Natural killer cell (primary cell): ENCODE measurements at regions not wholly inside any gene's neighbourhood (a gene's known extent, or its start where the extent isn't known, plus 50 kb on each side); places are given as distances from the start of the nearest gene placed in this dataset.

Source experiments
- ATAC-seq, 3 donors: fragments of 150-1000 bp in 2 of 3; fragments of 200-7000 bp in 1 of 3; cut with Tn5 transposase; 1 replicate in 1 of 3; 2 replicates in 2 of 3; pipeline ENCODE4 v1.10.0; 2021; ENCODE audit warnings: mild to moderate bottlenecking in 2 of 3, moderate library complexity in 2 of 3
- DNase-seq, 2 donors: peaks; one replicate each; pipeline versions ENCODE4 v3.0.0 to v3.0.0-alpha.2; 2013 to 2021; ENCODE audit warnings: mixed read lengths in 1 of 2
- H3K27ac ChIP-seq: one replicate; pipeline ENCODE4 v1.5.1; 2013; ENCODE audit warnings: mild to moderate bottlenecking, low read length
- H3K27me3 ChIP-seq: one replicate; pipeline ENCODE4 v1.6.1; 2013; ENCODE audit warnings: low read length; ENCODE audit not compliant: control insufficient read depth, insufficient read depth
- H3K36me3 ChIP-seq: one replicate; pipeline ENCODE4 v1.6.1; 2013; ENCODE audit warnings: low read length; ENCODE audit not compliant: control insufficient read depth, insufficient read depth
- H3K4me1 ChIP-seq: one replicate; pipeline ENCODE4 v1.6.1; 2013; ENCODE audit warnings: low read length; ENCODE audit not compliant: control insufficient read depth, insufficient read depth
- H3K4me3 ChIP-seq: one replicate; pipeline ENCODE4 v1.5.1; 2013; ENCODE audit warnings: low read length
- H3K9me3 ChIP-seq: one replicate; pipeline ENCODE4 v1.6.1; 2013; ENCODE audit warnings: low read length; ENCODE audit not compliant: control insufficient read depth, insufficient read depth
- H3K27ac Mint-ChIP-seq, 2 donors: one replicate each; pipeline ENCODE4 v1.8.0; 2022; ENCODE audit warnings: mild to moderate bottlenecking in 2 of 2, mixed read lengths in 2 of 2, moderate library complexity in 1 of 2
- H3K27me3 Mint-ChIP-seq, 2 donors: one replicate each; pipeline ENCODE4 v1.8.0; 2022; ENCODE audit warnings: low read depth in 2 of 2, mixed read lengths in 2 of 2
- H3K36me3 Mint-ChIP-seq: one replicate; pipeline ENCODE4 v1.8.0; 2022; ENCODE audit warnings: mixed read lengths
- H3K4me1 Mint-ChIP-seq, 2 donors: one replicate each; pipeline ENCODE4 v1.8.0; 2022; ENCODE audit warnings: mixed read lengths in 2 of 2
- H3K4me3 Mint-ChIP-seq: one replicate; pipeline ENCODE4 v1.8.0; 2022; ENCODE audit warnings: mild to moderate bottlenecking, moderate library complexity, mixed read lengths
- H3K9me3 Mint-ChIP-seq, 2 donors: one replicate each; pipeline ENCODE4 v1.8.0; 2022; ENCODE audit warnings: mixed read lengths in 2 of 2
- WGBS: methylation state at CpG from one replicate; pipeline ENCODE4 v1.1.7; 2013; ENCODE audit warnings: missing lambda C conversion rate; ENCODE audit not compliant: insufficient coverage; 5-methylcytosine and 5-hydroxymethylcytosine counted together
- intact Hi-C: fragments of 100-400 bp; cut with micrococcal nuclease; formaldehyde crosslinking; loops from one replicate; pipeline ENCODE4 v1.14.2; 2022
- TF ChIP-seq, protein P1 (sequence below): fragments of 200-600 bp; IDR thresholded peaks from one replicate; pipeline ENCODE4 v1.8.0; 2022; ENCODE audit warnings: antibody characterized with exemption

GRCh38 chr13:53638040-53638439 is 609.4 kb downstream of the OLFM4 start:
- Histone ChIP-seq H3K4me3 (no peak overlapping the region), H3K27me3 (no peaks in the 10 kb centered on the region), H3K4me1 (no peaks in the 10 kb centered on the region), H3K9me3 (peaks cover 3% of the 10 kb centered on the region), H3K27ac (no peak overlapping the region), H3K36me3 (no peaks in the 10 kb centered on the region)
- Mint-ChIP-seq H3K36me3 (peaks cover 10% of the 10 kb centered on the region), H3K4me1 (no peaks in the 10 kb centered on the region), H3K27me3 (no peaks in the 10 kb centered on the region), H3K4me3 (no peak overlapping the region), H3K27ac (no peak overlapping the region), H3K9me3 (peaks cover 7 to 10% of the 10 kb centered on the region in 2 donors)
- TF ChIP-seq, protein P1, sequence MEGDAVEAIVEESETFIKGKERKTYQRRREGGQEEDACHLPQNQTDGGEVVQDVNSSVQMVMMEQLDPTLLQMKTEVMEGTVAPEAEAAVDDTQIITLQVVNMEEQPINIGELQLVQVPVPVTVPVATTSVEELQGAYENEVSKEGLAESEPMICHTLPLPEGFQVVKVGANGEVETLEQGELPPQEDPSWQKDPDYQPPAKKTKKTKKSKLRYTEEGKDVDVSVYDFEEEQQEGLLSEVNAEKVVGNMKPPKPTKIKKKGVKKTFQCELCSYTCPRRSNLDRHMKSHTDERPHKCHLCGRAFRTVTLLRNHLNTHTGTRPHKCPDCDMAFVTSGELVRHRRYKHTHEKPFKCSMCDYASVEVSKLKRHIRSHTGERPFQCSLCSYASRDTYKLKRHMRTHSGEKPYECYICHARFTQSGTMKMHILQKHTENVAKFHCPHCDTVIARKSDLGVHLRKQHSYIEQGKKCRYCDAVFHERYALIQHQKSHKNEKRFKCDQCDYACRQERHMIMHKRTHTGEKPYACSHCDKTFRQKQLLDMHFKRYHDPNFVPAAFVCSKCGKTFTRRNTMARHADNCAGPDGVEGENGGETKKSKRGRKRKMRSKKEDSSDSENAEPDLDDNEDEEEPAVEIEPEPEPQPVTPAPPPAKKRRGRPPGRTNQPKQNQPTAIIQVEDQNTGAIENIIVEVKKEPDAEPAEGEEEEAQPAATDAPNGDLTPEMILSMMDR, result no peak
- ATAC-seq (no peak), DNase-seq (no peak)
- intact Hi-C loops, result no loop called here
- 63% methylated on average over 2 of the region's 2 CpGs for WGBS

DNA sequence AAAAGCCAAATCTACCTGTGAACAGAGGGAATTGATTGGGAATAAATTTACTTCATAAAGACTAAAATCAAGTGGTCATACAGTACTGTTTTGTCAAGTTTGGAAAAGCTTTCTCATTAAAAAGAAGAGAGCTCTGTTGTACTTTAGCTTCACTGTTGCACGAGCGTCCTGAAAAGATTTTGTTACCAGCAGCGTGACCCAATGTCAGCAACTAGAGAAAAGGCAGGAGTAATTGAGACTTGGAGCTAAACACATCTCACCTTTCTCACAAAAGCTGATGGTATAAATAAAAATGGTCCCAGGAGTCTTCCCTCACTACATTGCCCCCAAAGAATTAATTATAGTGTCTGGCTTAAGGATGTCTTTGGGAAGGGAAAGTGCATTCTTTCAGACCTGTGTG is 613.7 kb downstream of the OLFM4 start:
- Histone ChIP-seq H3K4me3 (no peak overlapping the region), H3K36me3 (no peaks in the 10 kb centered on the region), H3K4me1 (no peaks in the 10 kb centered on the region), H3K9me3 (peaks cover 3% of the 10 kb centered on the region), H3K27me3 (no peaks in the 10 kb centered on the region), H3K27ac (no peak overlapping the region)
- DNase-seq (no peak), ATAC-seq (no peak)
- TF ChIP-seq, protein P1, result no peak
- peaks cover 17% of the 10 kb centered on the region for H3K36me3 Mint-ChIP-seq
- H3K9me3 Mint-ChIP-seq, result peaks cover 7 to 17% of the 10 kb centered on the region in 2 donors
- H3K27me3 Mint-ChIP-seq, result no peaks in the 10 kb centered on the region
- H3K4me1 Mint-ChIP-seq, result no peaks in the 10 kb centered on the region
- 95% methylated on average over 3 of the region's 3 CpGs for WGBS
- no peak overlapping the region for H3K27ac Mint-ChIP-seq
- intact Hi-C loops, result no loop called here
- H3K4me3 Mint-ChIP-seq, result no peak overlapping the region

- H3K36me3 Mint-ChIP-seq, result peaks cover 8% of the 10 kb centered on the region
- Histone ChIP-seq H3K9me3 (peaks cover 6% of the 10 kb centered on the region), H3K36me3 (no peaks in the 10 kb centered on the region), H3K27me3 (no peaks in the 10 kb centered on the region), H3K27ac (no peak overlapping the region), H3K4me3 (no peak overlapping the region), H3K4me1 (no peaks in the 10 kb centered on the region)
- H3K27ac Mint-ChIP-seq, result no peak overlapping the region
- no peak overlapping the region for H3K4me3 Mint-ChIP-seq
- no peaks in the 10 kb centered on the region for H3K27me3 Mint-ChIP-seq
- no peak for DNase-seq
- no peak for ATAC-seq
- TF ChIP-seq, protein P1, result no peak
- 85% methylated on average over 3 of the region's 3 CpGs for WGBS
- H3K4me1 Mint-ChIP-seq, result no peaks in the 10 kb centered on the region
- H3K9me3 Mint-ChIP-seq, result peaks cover 9 to 19% of the 10 kb centered on the region in 2 donors
- intact Hi-C loops, result no loop called here
Observed at GRCh38 chr13:53648673-53649072, 620.1 kb downstream of the OLFM4 start.

- intact Hi-C loops, result no loop called here
- H3K9me3 ChIP-seq, result no peaks in the 10 kb centered on the region
- H3K27ac ChIP-seq, result no peak overlapping the region
- no peaks in the 10 kb centered on the region for H3K27me3 ChIP-seq
- WGBS, result no CpG with 5 or more reads among the region's 2 CpGs
- Mint-ChIP-seq H3K4me1 (no peaks in the 10 kb centered on the region), H3K9me3 (peaks cover 7 to 23% of the 10 kb centered on the region in 2 donors), H3K27ac (no peak overlapping the region), H3K36me3 (peaks cover 14% of the 10 kb centered on the region), H3K27me3 (no peaks in the 10 kb centered on the region), H3K4me3 (no peak overlapping the region)
- DNase-seq (no peak), ATAC-seq (no peak)
- TF ChIP-seq, protein P1, result no peak
- H3K4me3 ChIP-seq, result no peak overlapping the region
- no peaks in the 10 kb centered on the region for H3K36me3 ChIP-seq
- no peaks in the 10 kb centered on the region for H3K4me1 ChIP-seq
Observed at GRCh38 chr13:53672005-53672404, 643.4 kb downstream of the OLFM4 start.
